SK-N-SH (cell line): ENCODE measurements at regions not wholly inside any gene's neighbourhood (a gene's known extent, or its start where the extent isn't known, plus 50 kb on each side); places are given as distances from the start of the nearest gene placed in this dataset.

Source experiments
- CTCF ChIA-PET: fragments of 300-600, 350-600 bp; formaldehyde crosslinking; extraction: SDS; loops from one replicate; lab custom pipeline; 2021; lab: Yijun Ruan, JAX
- POLR2A ChIA-PET: fragments of 350-600 bp; sonication (Branson Sonifier 250); formaldehyde crosslinking; extraction: SDS; loops from one replicate; lab custom pipeline; 2020; ENCODE audit warnings: antibody characterized with exemption, inconsistent platforms; lab: Yijun Ruan, JAX
- DNase-seq: peaks from one replicate; pipeline ENCODE4 v3.0.0; 2012
- H2AFZ ChIP-seq: fragments of 200-600 bp; sonication (generic); 2 replicates; pipeline ENCODE4 v1.8.1; 2016; ENCODE audit warnings: antibody characterized with exemption, mild to moderate bottlenecking, low read depth
- H3F3A ChIP-seq: fragments of 200-600 bp; sonication (generic); replicated peaks from 2 replicates; pipeline ENCODE3; 2016; ENCODE audit warnings: antibody characterized with exemption, mild to moderate bottlenecking; ENCODE audit not compliant: insufficient read depth
- H3K27ac ChIP-seq, 2 experiments: fragments of 200-500 bp in 1 of 2; fragments of 200-600 bp in 1 of 2; sonication (Bioruptor generic) in 1 of 2; sonication (generic), shearing (Covaris generic) in 1 of 2; 2 replicates each; pipeline versions ENCODE4 v1.5.1 to v1.6.1; 2014 to 2016; ENCODE audit warnings: low read depth in 2 of 2, inconsistent platforms in 1 of 2, low read length in 1 of 2, mild to moderate bottlenecking in 1 of 2, mixed read lengths in 1 of 2
- H3K27me3 ChIP-seq: fragments of 200-600 bp; sonication (generic), shearing (Covaris generic); 2 replicates; pipeline ENCODE4 v1.6.1; 2016; ENCODE audit warnings: mixed run types; ENCODE audit not compliant: insufficient read depth
- H3K36me3 ChIP-seq, 2 experiments: fragments of 200-500 bp in 1 of 2; fragments of 200-600 bp in 1 of 2; sonication (Bioruptor generic) in 1 of 2; sonication (generic) in 1 of 2; replicated peaks in 1 of 2; 2 replicates each; pipeline versions ENCODE3 to v1.5.1; 2014 to 2016; ENCODE audit warnings: low read length in 1 of 2, mild to moderate bottlenecking in 1 of 2; ENCODE audit not compliant: insufficient read depth in 2 of 2, control insufficient read depth in 1 of 2
- H3K4me1 ChIP-seq, 2 experiments: fragments of 200-500 bp in 1 of 2; fragments of 200-600 bp in 1 of 2; sonication (Bioruptor generic) in 1 of 2; sonication (generic), shearing (Covaris generic) in 1 of 2; 2 replicates each; pipeline versions ENCODE4 v1.5.1 to v1.6.1; 2014 to 2016; ENCODE audit warnings: low read depth in 1 of 2, low read length in 1 of 2, mixed run types in 1 of 2; ENCODE audit not compliant: insufficient read depth in 2 of 2, control insufficient read depth in 1 of 2
- H3K4me2 ChIP-seq: fragments of 200-600 bp; sonication (generic), shearing (Covaris generic); 2 replicates; pipeline ENCODE4 v1.6.1; 2017; ENCODE audit warnings: mixed run types
- H3K4me3 ChIP-seq, 2 experiments: fragments of 200-500 bp in 1 of 2; fragments of 200-600 bp in 1 of 2; sonication (Bioruptor generic) in 1 of 2; sonication (generic), shearing (Covaris generic) in 1 of 2; 2 replicates each; pipeline versions ENCODE4 v1.5.1 to v1.8.1; 2014 to 2016; ENCODE audit warnings: low read depth in 2 of 2, inconsistent platforms in 1 of 2, low read length in 1 of 2, mild to moderate bottlenecking in 1 of 2, mixed read lengths in 1 of 2, moderate library complexity in 1 of 2
- H3K79me2 ChIP-seq: fragments of 200-600 bp; sonication (generic); 2 replicates; pipeline ENCODE4 v1.8.1; 2017; ENCODE audit warnings: mild to moderate bottlenecking; ENCODE audit not compliant: insufficient read depth
- H3K9ac ChIP-seq: fragments of 200-600 bp; sonication (generic); 2 replicates; pipeline ENCODE4 v1.6.1; 2017; ENCODE audit warnings: mixed run types
- H3K9me2 ChIP-seq: fragments of 200-600 bp; sonication (generic); 2 replicates; pipeline ENCODE4 v1.6.1; 2017; ENCODE audit warnings: mixed run types
- H3K9me3 ChIP-seq: fragments of 200-600 bp; sonication (generic); 2 replicates; pipeline ENCODE4 v1.6.1; 2017; ENCODE audit warnings: mixed run types, mild to moderate bottlenecking, moderate library complexity
- H4K20me1 ChIP-seq: fragments of 200-600 bp; sonication (generic); 2 replicates; pipeline ENCODE4 v1.6.1; 2017; ENCODE audit warnings: mild to moderate bottlenecking, mixed run types; ENCODE audit not compliant: insufficient read depth
- ELF1 ChIP-seq: IDR thresholded peaks from 2 replicates; pipeline ENCODE4 v1.4.0; 2012
- EP300 ChIP-seq, 2 experiments: IDR thresholded peaks; 2 replicates each; pipeline versions ENCODE4 v1.4.0 to v1.6.1; 2012; ENCODE audit warnings: borderline replicate concordance in 1 of 2, low read depth in 1 of 2, low read length in 1 of 2
- EZH2phosphoT487 ChIP-seq: fragments of 200-600 bp; sonication (generic); IDR thresholded peaks from 2 replicates; pipeline ENCODE4 v1.6.1; 2017; ENCODE audit warnings: low read depth, mixed run types, mild to moderate bottlenecking, antibody characterized with exemption, moderate library complexity, borderline replicate concordance
- FOSL2 ChIP-seq: IDR thresholded peaks from 2 replicates; pipeline ENCODE4 v1.4.0; 2012; ENCODE audit warnings: low read depth, mild to moderate bottlenecking, moderate library complexity, borderline replicate concordance
- FOXJ3 ChIP-seq: sonication (generic); formaldehyde crosslinking; IDR thresholded peaks from 2 replicates; pipeline ENCODE4 v1.5.1; 2020; ENCODE audit warnings: mild to moderate bottlenecking, missing genetic modification reagents
- IRF3 ChIP-seq: fragments of 150-350 bp; IDR thresholded peaks from 2 replicates; pipeline ENCODE4 v1.6.1; 2016; ENCODE audit warnings: mild to moderate bottlenecking, low read depth, low read length
- MEF2A ChIP-seq: IDR thresholded peaks from 2 replicates; pipeline ENCODE4 v1.4.0; 2012; ENCODE audit warnings: low read depth, borderline replicate concordance
- MXI1 ChIP-seq: IDR thresholded peaks from 2 replicates; pipeline ENCODE4 v1.6.1; 2012; ENCODE audit warnings: mild to moderate bottlenecking, low read depth, low read length, improper control_type of control experiment
- NRF1 ChIP-seq: IDR thresholded peaks from 2 replicates; pipeline ENCODE4 v1.6.1; 2012; ENCODE audit warnings: low read depth, mild to moderate bottlenecking, low read length
- PBX3 ChIP-seq: IDR thresholded peaks from 2 replicates; pipeline ENCODE4; 2012
- RAD21 ChIP-seq: IDR thresholded peaks from 2 replicates; pipeline ENCODE4 v1.6.1; 2012; ENCODE audit warnings: mild to moderate bottlenecking, low read length
- RFX5 ChIP-seq: IDR thresholded peaks from 2 replicates; pipeline ENCODE4 v1.6.1; 2012; ENCODE audit warnings: mild to moderate bottlenecking, improper control_type of control experiment, low read length
- RXRA ChIP-seq: IDR thresholded peaks from 2 replicates; pipeline ENCODE4 v1.4.0; 2012; ENCODE audit warnings: low read depth, mild to moderate bottlenecking, borderline replicate concordance
- TCF12 ChIP-seq: IDR thresholded peaks from 2 replicates; pipeline ENCODE4 v1.4.0; 2012
- USF2 ChIP-seq: fragments of 150-350 bp; IDR thresholded peaks from 2 replicates; pipeline ENCODE4 v1.6.1; 2017; ENCODE audit warnings: antibody characterized with exemption, low read length, low read depth, borderline replicate concordance
- YY1 ChIP-seq: IDR thresholded peaks from 2 replicates; pipeline ENCODE4 v1.4.0; 2012; ENCODE audit warnings: low read depth, mild to moderate bottlenecking
- WGBS: methylation state at CpG from one replicate; pipeline ENCODE4 v1.1.6; 2017; ENCODE audit warnings: low lambda C conversion rate; 5-methylcytosine and 5-hydroxymethylcytosine counted together

GRCh38 chr21:28138272-28138671 lies 854.4 kb downstream of the LTN1 start (continued):
- TF ChIP-seq USF2 (no peak), RAD21 (no peak), MEF2A (no peak), ELF1 (no peak), EZH2phosphoT487 (no peak), RFX5 (no peak), TCF12 (peak; percentile 46), NRF1 (no peak)

- WGBS: 72% methylated on average over 3 of the region's 3 CpGs
- no peaks in the 10 kb centered on the region for H3F3A ChIP-seq
- no peak overlapping the region for H2AFZ ChIP-seq
- no peaks in the 10 kb centered on the region for H3K9me3 ChIP-seq
- H3K27ac ChIP-seq: no peak overlapping the region; a peak in 1 of 4 replicates
- H4K20me1 ChIP-seq: no peaks in the 10 kb centered on the region
- H3K27me3 ChIP-seq: no peaks in the 10 kb centered on the region
- H3K9me2 ChIP-seq: no peaks in the 10 kb centered on the region
- no peaks in the 10 kb centered on the region for H3K36me3 ChIP-seq
- POLR2A ChIA-PET: no interaction called here
- no peak overlapping the region for H3K4me2 ChIP-seq
- no peak overlapping the region for H3K9ac ChIP-seq
- H3K79me2 ChIP-seq: no peaks in the 10 kb centered on the region
- CTCF ChIA-PET: no interaction called here
- no peak overlapping the region for H3K4me3 ChIP-seq
- no peak for DNase-seq
- no peaks in the 10 kb centered on the region; a peak in 1 of 4 replicates for H3K4me1 ChIP-seq
- TF ChIP-seq MXI1 (no peak), PBX3 (no peak), FOXJ3 (CRISPR knock-in tag) (no peak), RXRA (no peak), YY1 (no peak), EZH2phosphoT487 (no peak), EP300 (IDR thresholded peaks at IDR 0.05; ENCODE audit: borderline replicate concordance in 1 of 2, low read depth in 1 of 2, low read length in 1 of 2) (no peak), IRF3 (no peak), RFX5 (no peak), FOSL2 (no peak)
Measured at GRCh38 chr21:28136656-28137255, 855.9 kb downstream of the LTN1 start.
